GM19372 (cell line): ENCODE measurements at regions not wholly inside any gene's neighbourhood (a gene's known extent, or its start where the extent isn't known, plus 50 kb on each side); places are given as distances from the start of the nearest gene placed in this dataset.
"Not testable (repeated sequence)": the region's sequence is repeated elsewhere in the genome, so short reads cannot be mapped to it uniquely, and the experiment has no call there.

Experiments
- ATAC-seq: cut with Tn5 transposase; IDR thresholded peaks from one replicate; pipeline ENCODE4 v1.9.1; 2021; ENCODE audit warnings: mild to moderate bottlenecking, low read depth, moderate library complexity; ENCODE audit not compliant: unreplicated experiment

GRCh38 chr22:48920776-48921241 is 906.9 kb downstream of the BRD1 start:
- ATAC-seq = no peak

GRCh38 chr22:48919851-48920589 is 907.7 kb downstream of the BRD1 start:
- no peak for ATAC-seq

GRCh38 chr22:48919187-48919590 is 908.5 kb downstream of the BRD1 start:
- no peak for ATAC-seq

- ATAC-seq = no peak
These were observed 909.0 kb downstream of the BRD1 start for GRCh38 chr22:48918585-48919186.

- ATAC-seq = not testable (repeated sequence)
These were observed 915.2 kb downstream of the BRD1 start for GRCh38 chr22:48912356-48913066.

- ATAC-seq = not testable (repeated sequence)
These were observed 916.0 kb downstream of the BRD1 start for GRCh38 chr22:48911647-48912046.

GRCh38 chr22:48911067-48911466 is 916.6 kb downstream of the BRD1 start:
- ATAC-seq = not testable (repeated sequence)

GRCh38 chr22:48908547-48908946 is 919.1 kb downstream of the BRD1 start:
- no peak for ATAC-seq

GRCh38 chr22:48907591-48907990 is 920.1 kb downstream of the BRD1 start:
- ATAC-seq = no peak

GRCh38 chr22:48906216-48906835 is 921.3 kb downstream of the BRD1 start:
- ATAC-seq = no peak

- ATAC-seq = no peak
These were observed 922.3 kb downstream of the BRD1 start for GRCh38 chr22:48905206-48905975.

GRCh38 chr22:48902983-48903650 is 924.6 kb downstream of the BRD1 start:
- ATAC-seq = no peak

- no peak for ATAC-seq
These were observed 925.4 kb downstream of the BRD1 start for GRCh38 chr22:48902001-48902869.

GRCh38 chr22:48901324-48901723 is 926.3 kb downstream of the BRD1 start:
- no peak for ATAC-seq

- no peak for ATAC-seq
These were observed 927.0 kb downstream of the BRD1 start for GRCh38 chr22:48900626-48901025.

- no peak for ATAC-seq
These were observed 927.4 kb downstream of the BRD1 start for GRCh38 chr22:48900327-48900597.

GRCh38 chr22:48899523-48900326 is 927.9 kb downstream of the BRD1 start:
- no peak for ATAC-seq

- no peak for ATAC-seq
These were observed 929.0 kb downstream of the BRD1 start for GRCh38 chr22:48898524-48899250.
